Activated CD4-positive, alpha-beta T cell treated with anti-CD3 and anti-CD28 coated beads, Interleukin-2, Interleukin-6, amounts not matched to agents 100 ng/mL and 50 ng/mL, durations not matched to agents 16 hours and 8 hours (primary cell): ENCODE measurements at regions not wholly inside any gene's neighbourhood (a gene's known extent, or its start where the extent isn't known, plus 50 kb on each side); places are given as distances from the start of the nearest gene placed in this dataset.
"Not testable (repeated sequence)": the region's sequence is repeated elsewhere in the genome, so short reads cannot be mapped to it uniquely, and the experiment has no call there.

Source experiments
- DNase-seq: peaks from one replicate; pipeline ENCODE4 v3.0.0-alpha.2; 2020

- no peak for DNase-seq
Measured at GRCh38 chr5:32842813-32843530, 131.9 kb downstream of the NPR3 start.

GRCh38 chr5:32843531-32843895 lies 132.4 kb downstream of the NPR3 start:
- DNase-seq: no peak

DNA sequence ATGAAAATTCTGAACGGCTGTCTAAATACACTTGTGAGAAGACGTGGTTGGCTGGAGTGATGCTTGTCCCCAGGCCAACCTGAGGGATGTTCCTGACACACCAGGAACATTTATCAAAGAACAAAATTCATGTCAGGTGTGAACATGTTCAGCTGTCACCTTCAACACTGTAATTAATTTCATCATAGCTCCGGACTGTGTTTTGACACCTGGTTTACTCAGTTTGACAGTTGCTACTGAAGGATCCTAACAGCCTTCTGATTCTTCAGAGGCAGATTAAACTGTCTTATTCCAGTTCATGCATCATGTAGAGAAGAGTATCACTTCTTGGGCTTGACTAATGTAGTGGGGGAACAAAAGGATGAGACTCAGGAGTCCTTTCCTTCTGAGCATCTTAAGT lies 134.1 kb downstream of the NPR3 start:
- DNase-seq: no peak

- no peak for DNase-seq
Measured at GRCh38 chr5:32848120-32848519, 137.0 kb downstream of the NPR3 start.

GRCh38 chr5:32848681-32849080 lies 137.6 kb downstream of the NPR3 start:
- no peak for DNase-seq

DNA sequence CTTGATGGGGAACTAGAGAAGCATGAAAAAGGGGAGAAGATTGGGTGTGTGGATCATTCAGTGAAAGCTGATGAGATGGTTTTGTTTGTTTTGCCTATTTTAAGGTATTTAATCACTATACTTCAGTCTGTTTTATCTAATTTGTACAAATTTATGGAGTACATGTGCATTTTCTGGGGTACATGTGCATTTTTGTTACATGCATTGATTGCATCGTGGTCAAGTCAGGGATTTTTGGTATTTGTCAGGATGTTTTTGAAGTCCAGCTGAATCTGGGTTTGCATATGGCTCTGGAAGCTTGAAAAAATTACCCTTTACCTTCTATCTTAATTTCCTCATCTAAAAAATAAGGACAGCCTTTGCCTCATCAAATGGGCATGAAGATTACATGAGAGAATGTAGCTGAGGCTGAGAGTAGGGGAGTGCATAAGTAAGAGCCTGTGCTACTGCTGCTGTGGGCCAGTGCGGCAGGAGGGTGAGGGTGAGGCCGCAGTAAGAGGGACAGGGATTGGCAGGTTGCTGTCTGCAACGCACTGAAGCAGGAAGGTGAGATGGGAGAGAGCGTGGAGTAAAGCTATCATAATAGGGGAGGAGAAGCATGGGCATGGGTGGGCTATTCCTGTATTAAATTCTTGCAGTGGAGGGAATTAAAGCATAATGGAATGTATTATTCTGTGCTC lies 139.8 kb downstream of the NPR3 start:
- DNase-seq: no peak

DNA sequence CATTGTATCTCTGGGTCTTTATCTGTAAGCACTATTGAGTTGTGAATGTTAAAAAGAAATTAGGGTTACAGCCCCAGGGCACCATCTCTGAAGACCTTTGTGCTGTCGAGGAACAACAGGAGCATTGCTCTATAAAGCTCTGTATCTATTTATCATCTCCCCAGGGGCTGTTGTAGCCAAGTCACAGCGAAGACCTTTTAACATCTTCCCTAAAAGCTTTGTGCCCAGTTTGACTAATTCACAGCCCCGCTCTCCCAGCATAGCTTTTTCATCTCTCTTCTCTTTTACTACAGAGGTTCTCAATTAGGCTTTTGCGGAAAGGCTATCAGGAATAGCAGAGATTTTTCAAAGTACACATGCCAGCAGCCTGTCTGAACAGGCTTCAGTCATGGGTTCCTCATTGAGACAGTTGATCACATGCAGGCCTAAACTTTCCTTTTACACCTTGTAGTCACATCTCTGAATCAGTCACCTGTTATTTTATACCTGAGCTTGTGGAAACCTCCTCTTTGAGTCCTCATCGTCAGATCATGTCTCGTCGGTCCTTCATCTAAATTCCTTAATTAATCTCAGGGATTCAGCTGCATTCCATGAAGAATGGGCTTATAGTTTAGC lies 140.5 kb downstream of the NPR3 start:
- DNase-seq: no peak

DNA sequence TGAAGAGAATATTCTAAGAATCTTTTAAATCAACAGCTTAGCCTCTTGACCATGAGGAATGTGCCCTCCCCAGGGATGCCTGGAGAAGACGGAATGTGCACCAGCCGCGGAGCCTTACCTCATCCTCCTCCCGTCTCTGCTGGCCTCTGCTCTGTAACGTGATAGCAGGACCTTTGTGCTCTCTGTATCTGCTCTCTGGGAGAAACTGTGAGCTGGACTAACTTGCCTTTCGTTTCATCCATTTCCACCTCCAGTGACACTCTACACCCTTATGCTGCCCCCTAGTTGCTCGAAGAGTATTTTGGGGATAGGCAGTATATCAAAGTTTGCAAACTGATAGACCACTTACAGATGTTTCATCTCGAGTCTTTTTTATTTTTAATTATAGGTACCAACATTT lies 141.4 kb downstream of the NPR3 start:
- no peak for DNase-seq

DNA sequence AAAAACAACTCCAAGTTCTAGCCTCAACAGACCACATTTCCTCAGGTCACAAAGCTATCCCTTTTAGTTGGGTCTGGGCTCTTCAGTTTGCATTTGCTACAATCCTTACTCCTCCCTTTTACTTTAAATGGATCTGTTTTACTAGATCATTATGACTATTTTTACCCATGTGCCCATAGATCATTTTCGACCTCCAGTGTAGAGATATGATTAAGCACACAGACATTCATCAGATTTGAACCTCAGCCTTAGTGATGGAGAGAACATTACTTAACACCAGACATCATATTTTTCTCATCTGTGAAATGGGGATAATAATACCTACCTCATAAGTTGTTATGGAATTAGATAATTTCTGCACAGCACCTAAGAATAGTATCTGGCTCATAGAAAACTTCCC lies 141.9 kb downstream of the NPR3 start:
- DNase-seq: no peak

GRCh38 chr5:32854473-32854872 lies 143.4 kb downstream of the NPR3 start:
- DNase-seq: no peak

DNA sequence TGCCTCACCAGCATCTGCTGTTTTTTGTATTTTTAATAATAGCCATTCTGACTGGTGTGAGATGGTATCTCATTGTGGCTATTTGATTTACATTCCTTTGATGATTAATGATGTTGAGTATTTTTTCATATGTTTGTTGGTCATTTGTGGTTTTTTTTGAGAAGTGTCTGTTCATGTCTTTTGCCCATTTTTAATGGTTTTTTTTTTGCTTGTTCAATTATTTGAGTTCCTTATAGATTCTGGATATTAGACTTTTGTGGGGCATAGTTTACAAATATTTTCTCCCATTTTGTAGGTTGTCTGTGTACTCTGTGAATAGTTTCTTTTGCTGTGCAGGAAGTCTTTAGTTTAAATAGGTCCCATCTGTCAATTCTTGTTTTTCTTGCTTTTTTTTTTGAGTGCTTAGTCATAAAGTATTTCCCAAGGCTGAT lies 148.1 kb downstream of the NPR3 start:
- no peak for DNase-seq

DNA sequence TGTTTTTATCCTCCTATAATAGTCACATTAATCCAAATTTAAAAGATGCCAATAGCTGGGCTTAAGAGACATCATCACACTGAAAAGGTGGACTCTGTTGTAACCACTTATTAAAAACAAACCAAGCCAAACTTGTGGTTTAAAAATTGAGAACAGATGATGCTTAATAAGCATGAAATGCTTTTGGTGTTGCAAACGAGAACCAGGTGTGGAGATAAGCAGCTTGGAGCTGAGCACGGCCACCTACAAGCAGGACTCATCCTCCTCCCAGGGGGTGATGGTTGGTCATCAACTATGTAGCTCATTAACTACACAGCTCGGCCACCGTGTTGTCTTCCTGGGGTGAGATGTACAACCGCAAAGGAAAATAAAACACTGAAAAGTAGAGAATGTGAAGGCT lies 154.4 kb downstream of the NPR3 start:
- DNase-seq: no peak

DNA sequence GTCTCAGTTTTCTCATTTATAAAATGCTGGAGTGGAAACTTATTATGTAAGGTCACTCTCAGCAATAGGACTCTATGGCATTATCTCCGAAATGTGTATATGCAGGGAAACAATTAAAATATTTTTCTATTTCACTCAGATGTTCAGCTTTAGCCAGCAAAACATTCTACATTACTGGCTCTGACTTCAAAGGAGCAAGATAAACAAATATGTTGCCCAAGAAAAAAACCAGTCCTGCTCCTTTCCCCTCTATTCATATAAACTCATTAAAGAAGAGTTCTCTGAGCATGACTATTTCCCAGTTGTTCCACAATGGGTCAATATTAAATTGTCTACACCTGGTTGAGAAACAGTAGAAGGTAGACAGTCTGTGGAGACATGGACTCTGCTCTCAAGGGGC lies 155.0 kb downstream of the NPR3 start:
- DNase-seq: no peak

DNA sequence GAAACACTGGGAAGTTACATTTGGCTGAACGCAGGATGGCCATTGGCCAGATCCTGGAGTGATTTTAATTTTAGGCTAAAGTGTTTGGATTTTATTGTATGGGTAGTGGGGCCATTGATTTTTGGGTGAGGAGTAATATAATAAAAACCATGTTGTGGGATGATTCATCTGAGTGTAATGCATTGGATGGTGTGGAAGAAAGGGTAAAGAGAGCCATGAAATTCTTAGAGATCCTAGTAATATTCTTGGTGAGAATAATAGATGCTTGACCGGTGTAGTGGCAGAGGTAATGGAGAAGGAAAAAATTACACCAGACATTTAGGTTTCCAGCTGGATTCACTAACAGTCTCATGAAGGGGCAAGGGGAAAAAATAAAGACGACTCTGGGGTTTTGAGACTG lies 158.1 kb downstream of the NPR3 start:
- no peak for DNase-seq

- no peak for DNase-seq
Measured at GRCh38 chr5:32876791-32877190, 165.7 kb downstream of the NPR3 start.

GRCh38 chr5:32879364-32879763 lies 168.2 kb downstream of the NPR3 start:
- DNase-seq: not testable (repeated sequence)

DNA sequence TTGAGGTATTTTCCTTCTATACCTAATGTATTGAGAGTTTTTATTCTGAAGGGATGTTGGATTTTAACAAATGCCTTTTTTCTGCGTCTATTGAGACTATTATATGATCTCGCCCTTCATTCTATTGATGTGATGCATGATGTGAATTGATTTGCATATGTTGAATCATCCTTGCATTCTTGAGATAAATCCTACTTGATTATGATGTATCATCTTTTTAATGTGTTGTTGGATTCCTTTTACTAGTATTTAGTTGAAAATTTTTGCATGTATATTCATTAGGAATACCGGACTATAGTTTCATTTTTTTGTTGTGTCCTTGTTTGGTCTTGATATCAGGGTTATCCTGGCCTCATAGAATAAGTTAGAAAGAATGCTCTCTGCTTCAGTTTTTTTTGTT lies 169.7 kb downstream of the NPR3 start:
- no peak for DNase-seq

DNA sequence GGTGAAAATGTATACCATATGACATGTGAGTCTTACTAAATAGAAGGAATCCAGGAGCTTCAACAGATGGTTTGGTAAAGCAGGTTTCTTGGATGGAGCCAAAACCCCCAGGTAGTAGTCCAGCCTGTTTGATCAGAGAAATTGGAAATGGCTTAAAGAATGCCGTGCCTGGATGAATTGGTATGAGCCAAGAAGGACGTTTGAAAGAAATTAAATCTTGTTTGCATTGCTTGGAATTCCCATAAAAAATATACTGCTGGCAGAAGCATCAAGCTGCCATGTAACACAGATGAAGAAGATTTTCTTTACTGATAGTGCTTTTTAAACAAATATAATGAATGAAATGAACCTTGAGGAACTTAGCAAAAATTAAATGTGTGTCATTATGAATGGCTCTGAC lies 176.3 kb downstream of the NPR3 start:
- DNase-seq: no peak

DNA sequence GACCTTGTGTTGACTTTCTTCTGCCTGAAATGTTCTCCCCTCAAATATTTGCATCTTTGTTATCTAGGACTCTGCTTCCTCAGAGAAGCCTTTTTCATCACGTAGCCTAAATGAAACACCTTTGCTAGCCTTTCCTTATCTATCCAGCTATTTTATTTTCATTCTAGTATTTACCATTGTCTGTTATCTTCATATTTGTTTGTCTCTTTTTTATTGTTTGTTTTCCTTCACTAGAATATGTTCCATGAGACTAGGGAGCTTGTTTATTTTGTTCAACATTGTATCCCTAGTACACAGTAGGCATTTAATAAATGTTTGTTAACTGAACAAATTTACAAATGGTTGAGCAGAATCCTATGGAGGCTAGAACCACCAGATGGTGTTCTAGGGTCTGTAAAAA lies 178.0 kb downstream of the NPR3 start:
- no peak for DNase-seq

DNA sequence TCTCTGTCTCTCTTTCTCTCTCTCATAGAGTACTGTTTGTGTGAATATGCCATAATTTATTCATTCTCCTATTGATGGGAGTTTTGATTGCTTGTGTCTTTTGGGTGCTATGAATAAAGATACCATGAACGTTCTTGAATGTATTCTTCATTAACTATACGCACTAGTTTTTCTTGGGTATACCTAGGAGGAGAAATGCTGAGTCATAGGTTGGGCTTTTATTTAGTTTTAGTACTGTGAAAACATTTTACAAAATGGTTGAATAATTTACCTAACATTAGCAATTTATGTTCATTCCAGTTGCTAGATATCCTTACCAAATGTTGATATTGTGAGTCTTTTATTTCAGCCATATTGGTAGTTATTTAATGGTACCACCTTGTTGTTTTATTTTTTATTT lies 192.5 kb downstream of the NPR3 start:
- no peak for DNase-seq

DNA sequence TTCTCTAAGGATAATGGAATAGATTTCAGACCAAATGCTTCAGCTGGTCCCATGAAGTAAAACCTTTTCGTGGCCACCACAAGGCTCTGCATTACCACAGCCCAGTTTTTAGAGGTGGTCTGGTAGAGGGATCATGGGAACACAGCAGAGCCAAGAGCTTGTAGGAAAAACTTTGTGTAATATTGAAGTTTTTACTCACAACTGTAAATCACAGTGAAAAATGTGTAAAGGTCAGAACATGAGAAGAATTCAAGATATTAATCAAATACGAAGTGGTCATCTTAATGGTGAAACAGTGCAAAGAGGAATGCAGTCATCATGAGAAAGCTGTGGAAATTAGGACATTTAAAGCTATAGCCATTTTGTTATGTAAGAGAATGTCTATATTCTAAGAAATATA lies 197.5 kb downstream of the NPR3 start:
- no peak for DNase-seq

DNA sequence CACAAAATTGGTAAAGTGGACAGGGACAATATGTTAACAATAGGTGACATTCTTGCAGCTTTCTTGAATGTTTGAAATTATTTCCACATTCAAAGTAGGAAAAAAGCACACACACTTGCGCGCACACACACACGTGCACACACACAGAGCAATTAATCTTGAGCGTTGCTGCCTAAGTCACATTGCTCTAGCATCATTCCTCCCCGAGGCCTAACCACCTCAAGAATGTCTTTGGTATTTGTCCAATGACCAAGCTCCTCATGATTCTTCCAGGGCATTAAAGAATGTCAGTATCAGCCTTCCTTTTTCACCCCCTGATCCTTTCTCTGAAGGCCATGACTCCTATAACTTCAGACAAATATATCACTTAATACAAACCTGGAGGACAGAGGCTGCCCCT lies 198.1 kb downstream of the NPR3 start:
- DNase-seq: no peak

DNA sequence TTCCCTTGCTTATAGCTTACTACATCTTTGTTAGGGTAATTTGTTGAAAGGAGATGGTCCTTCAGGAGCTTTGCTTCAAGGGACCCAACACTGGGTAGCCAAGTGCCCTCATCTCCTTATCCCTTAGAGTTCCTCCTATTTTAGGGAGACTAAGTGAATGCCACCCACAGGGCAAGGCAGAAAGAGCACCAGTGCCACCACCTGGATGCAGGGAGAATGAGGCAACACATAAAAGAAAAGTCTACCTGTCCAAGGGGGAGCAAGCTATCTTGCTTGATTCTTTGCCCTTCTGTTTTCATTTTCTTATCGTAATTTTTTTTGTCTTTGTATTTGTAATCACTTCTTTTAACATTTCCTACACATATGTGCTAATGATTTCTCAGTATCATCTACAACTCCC lies 205.5 kb downstream of the NPR3 start:
- DNase-seq: no peak

GRCh38 chr5:32928761-32929160 lies 217.6 kb downstream of the NPR3 start:
- DNase-seq: no peak

- DNase-seq: not testable (repeated sequence)
Measured at GRCh38 chr5:32931438-32931837, 220.3 kb downstream of the NPR3 start.
